ENCODE measurements at regions not wholly inside any gene's neighbourhood (a gene's known extent, or its start where the extent isn't known, plus 50 kb on each side); places are given as distances from the start of the nearest gene placed in this dataset.

DNA sequence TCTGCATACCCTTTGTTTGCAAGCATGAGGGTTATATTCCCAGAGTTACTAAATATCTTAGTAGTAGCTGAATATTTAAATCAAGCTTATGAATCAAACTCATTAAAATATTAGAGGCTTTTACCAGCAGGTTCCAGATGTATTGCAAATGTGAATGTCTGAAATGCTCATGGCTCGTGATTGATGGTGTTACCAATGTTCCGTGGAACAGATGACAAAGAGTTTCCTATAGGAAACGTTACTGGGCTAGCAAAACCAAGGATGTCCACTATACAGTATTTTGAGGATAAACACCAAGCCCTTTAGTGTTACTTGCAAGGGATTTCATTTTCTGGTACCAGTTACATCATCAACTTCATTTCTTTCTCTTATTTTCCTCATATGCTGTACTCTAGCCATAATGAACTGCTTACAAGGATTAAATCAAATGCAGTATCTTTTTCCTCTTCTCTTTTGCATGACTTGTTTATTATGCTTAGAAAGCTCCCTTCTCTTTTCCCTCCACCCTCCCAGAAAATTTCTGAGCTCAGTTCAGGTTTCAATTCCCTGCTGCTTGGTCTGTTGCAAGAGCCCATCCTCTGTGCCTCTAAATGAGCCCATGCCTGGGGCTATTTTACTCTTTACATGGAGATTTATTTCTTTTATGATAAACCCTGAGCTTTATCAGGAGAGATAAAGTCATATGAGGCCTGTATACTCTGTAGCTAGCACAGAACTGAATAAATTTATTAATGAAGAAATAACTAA, 1537.1 kb upstream of the GOT2 start:
- Histone ChIP-seq H3K4me2 (ENCODE audit: low read length) (no peak overlapping the region), H3K4me3 (ENCODE audit: low read length) (no peak overlapping the region), H3K27me3 (ENCODE audit: control insufficient read depth, low read length) (no peaks in the 10 kb centered on the region), H3F3A (ENCODE audit: control insufficient read depth, insufficient read depth) (no peaks in the 10 kb centered on the region), H3K79me2 (ENCODE audit: control insufficient read depth, low read length) (no peaks in the 10 kb centered on the region), H3K4me1 (ENCODE audit: control insufficient read depth, low read length) (no peaks in the 10 kb centered on the region), H3K27ac (ENCODE audit: low read depth, low read length) (no peak overlapping the region), H3K9me2 (replicated peaks; ENCODE audit: control insufficient read depth, low read length) (no peaks in the 10 kb centered on the region), H3K9me3 (ENCODE audit: control insufficient read depth, insufficient read depth, low read length) (no peaks in the 10 kb centered on the region), H3K36me3 (ENCODE audit: control insufficient read depth, low read length) (no peaks in the 10 kb centered on the region), H4K20me1 (ENCODE audit: control insufficient read depth, insufficient read depth, low read depth, low read length) (no peaks in the 10 kb centered on the region)
- TF ChIP-seq EZH2phosphoT487 (IDR thresholded peaks at IDR 0.05; ENCODE audit: borderline replicate concordance, low read length) = no peak
- TF ChIP-seq, protein P1, sequence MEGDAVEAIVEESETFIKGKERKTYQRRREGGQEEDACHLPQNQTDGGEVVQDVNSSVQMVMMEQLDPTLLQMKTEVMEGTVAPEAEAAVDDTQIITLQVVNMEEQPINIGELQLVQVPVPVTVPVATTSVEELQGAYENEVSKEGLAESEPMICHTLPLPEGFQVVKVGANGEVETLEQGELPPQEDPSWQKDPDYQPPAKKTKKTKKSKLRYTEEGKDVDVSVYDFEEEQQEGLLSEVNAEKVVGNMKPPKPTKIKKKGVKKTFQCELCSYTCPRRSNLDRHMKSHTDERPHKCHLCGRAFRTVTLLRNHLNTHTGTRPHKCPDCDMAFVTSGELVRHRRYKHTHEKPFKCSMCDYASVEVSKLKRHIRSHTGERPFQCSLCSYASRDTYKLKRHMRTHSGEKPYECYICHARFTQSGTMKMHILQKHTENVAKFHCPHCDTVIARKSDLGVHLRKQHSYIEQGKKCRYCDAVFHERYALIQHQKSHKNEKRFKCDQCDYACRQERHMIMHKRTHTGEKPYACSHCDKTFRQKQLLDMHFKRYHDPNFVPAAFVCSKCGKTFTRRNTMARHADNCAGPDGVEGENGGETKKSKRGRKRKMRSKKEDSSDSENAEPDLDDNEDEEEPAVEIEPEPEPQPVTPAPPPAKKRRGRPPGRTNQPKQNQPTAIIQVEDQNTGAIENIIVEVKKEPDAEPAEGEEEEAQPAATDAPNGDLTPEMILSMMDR (IDR thresholded peaks at IDR 0.05; ENCODE audit: low read depth, low read length, poor library complexity, severe bottlenecking) = no peak

DNA sequence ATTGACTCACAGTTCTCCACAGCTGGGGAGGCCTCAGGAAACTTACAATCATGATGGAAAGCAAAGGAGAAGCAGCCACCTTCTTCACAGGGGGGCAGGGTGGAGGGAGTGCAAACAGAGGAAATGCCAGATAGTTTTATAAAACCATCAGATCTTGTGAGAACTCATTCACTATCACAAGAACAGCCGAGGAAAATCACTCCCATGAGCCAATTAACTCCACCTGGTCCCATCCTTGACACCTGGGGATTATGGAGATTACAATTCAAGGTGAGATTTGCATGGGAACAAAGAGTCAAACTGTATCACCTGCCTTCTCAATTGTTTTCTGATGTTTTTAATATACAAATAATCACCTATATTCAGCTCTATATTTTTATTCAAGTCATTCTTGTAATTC, 1527.3 kb upstream of the GOT2 start:
- no peaks in the 10 kb centered on the region for H3K4me1 ChIP-seq (ENCODE audit: control insufficient read depth, low read length)
- no peaks in the 10 kb centered on the region for H3F3A ChIP-seq (ENCODE audit: control insufficient read depth, insufficient read depth)
- H3K4me2 ChIP-seq (ENCODE audit: low read length) = no peak overlapping the region
- H3K9me3 ChIP-seq (ENCODE audit: control insufficient read depth, insufficient read depth, low read length) = no peaks in the 10 kb centered on the region
- TF ChIP-seq EZH2phosphoT487 (IDR thresholded peaks at IDR 0.05; ENCODE audit: borderline replicate concordance, low read length) = no peak
- TF ChIP-seq, protein P1 (IDR thresholded peaks at IDR 0.05; ENCODE audit: low read depth, low read length, poor library complexity, severe bottlenecking) = no peak
- H4K20me1 ChIP-seq (ENCODE audit: control insufficient read depth, insufficient read depth, low read depth, low read length) = no peaks in the 10 kb centered on the region
- no peak overlapping the region for H3K4me3 ChIP-seq (ENCODE audit: low read length)
- no peaks in the 10 kb centered on the region for H3K36me3 ChIP-seq (ENCODE audit: control insufficient read depth, low read length)
- no peak overlapping the region for H3K27ac ChIP-seq (ENCODE audit: low read depth, low read length)
- no peaks in the 10 kb centered on the region for H3K27me3 ChIP-seq (ENCODE audit: control insufficient read depth, low read length)
- no peaks in the 10 kb centered on the region for H3K79me2 ChIP-seq (ENCODE audit: control insufficient read depth, low read length)
- no peaks in the 10 kb centered on the region for H3K9me2 ChIP-seq (replicated peaks; ENCODE audit: control insufficient read depth, low read length)

DNA sequence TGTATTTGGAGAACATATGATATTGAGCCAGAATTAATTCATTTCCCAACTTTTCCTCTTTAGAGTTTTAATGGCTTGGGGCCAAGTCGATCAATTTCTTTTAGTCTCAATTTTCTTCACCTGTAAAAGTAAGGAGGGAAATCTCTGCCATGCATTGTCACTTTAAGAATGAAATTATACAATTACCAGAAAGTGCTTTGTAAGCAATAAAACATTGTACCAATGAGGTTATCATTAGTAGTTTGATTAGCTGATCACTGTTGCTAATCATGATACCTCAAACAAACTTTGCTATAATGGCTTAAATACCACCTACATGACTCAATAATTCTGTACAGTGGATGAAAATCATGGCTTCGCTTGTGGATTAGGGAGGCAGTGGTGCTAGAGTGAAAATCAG, 1525.8 kb upstream of the GOT2 start:
- H3K4me1 ChIP-seq (ENCODE audit: control insufficient read depth, low read length) = no peaks in the 10 kb centered on the region
- no peaks in the 10 kb centered on the region for H4K20me1 ChIP-seq (ENCODE audit: control insufficient read depth, insufficient read depth, low read depth, low read length)
- no peak overlapping the region for H3K4me2 ChIP-seq (ENCODE audit: low read length)
- no peak overlapping the region for H3K27ac ChIP-seq (ENCODE audit: low read depth, low read length)
- TF ChIP-seq, protein P1 (IDR thresholded peaks at IDR 0.05; ENCODE audit: low read depth, low read length, poor library complexity, severe bottlenecking) = no peak
- TF ChIP-seq EZH2phosphoT487 (IDR thresholded peaks at IDR 0.05; ENCODE audit: borderline replicate concordance, low read length) = no peak
- no peaks in the 10 kb centered on the region for H3K9me3 ChIP-seq (ENCODE audit: control insufficient read depth, insufficient read depth, low read length)
- H3K4me3 ChIP-seq (ENCODE audit: low read length) = no peak overlapping the region
- no peaks in the 10 kb centered on the region for H3K79me2 ChIP-seq (ENCODE audit: control insufficient read depth, low read length)
- H3F3A ChIP-seq (ENCODE audit: control insufficient read depth, insufficient read depth) = no peaks in the 10 kb centered on the region
- no peaks in the 10 kb centered on the region for H3K36me3 ChIP-seq (ENCODE audit: control insufficient read depth, low read length)
- no peaks in the 10 kb centered on the region for H3K9me2 ChIP-seq (replicated peaks; ENCODE audit: control insufficient read depth, low read length)
- H3K27me3 ChIP-seq (ENCODE audit: control insufficient read depth, low read length) = no peaks in the 10 kb centered on the region

Data from DOHH2 (cell line).